ENCODE measurements at regions not wholly inside any gene's neighbourhood (a gene's known extent, or its start where the extent isn't known, plus 50 kb on each side); places are given as distances from the start of the nearest gene placed in this dataset.

- TF ChIP-seq, protein P1, sequence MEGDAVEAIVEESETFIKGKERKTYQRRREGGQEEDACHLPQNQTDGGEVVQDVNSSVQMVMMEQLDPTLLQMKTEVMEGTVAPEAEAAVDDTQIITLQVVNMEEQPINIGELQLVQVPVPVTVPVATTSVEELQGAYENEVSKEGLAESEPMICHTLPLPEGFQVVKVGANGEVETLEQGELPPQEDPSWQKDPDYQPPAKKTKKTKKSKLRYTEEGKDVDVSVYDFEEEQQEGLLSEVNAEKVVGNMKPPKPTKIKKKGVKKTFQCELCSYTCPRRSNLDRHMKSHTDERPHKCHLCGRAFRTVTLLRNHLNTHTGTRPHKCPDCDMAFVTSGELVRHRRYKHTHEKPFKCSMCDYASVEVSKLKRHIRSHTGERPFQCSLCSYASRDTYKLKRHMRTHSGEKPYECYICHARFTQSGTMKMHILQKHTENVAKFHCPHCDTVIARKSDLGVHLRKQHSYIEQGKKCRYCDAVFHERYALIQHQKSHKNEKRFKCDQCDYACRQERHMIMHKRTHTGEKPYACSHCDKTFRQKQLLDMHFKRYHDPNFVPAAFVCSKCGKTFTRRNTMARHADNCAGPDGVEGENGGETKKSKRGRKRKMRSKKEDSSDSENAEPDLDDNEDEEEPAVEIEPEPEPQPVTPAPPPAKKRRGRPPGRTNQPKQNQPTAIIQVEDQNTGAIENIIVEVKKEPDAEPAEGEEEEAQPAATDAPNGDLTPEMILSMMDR (IDR thresholded peaks at IDR 0.05; ENCODE audit: extremely low read depth in 1 of 2, insufficient read depth in 1 of 2, low read depth in 1 of 2, low read length in 2 of 2): no peak
- TF ChIP-seq EZH2 (IDR thresholded peaks at IDR 0.05; ENCODE audit: borderline replicate concordance, low read depth, low read length, severe bottlenecking): no peak
- no peak for TF ChIP-seq POLR2A (IDR thresholded peaks at IDR 0.05; ENCODE audit: low read depth, low read length)
- TF ChIP-seq POLR2AphosphoS5 (IDR thresholded peaks at IDR 0.05; ENCODE audit: insufficient read depth, low read depth, low read length): no peak
- TF ChIP-seq MYC (IDR thresholded peaks at IDR 0.05; ENCODE audit: low read depth, low read length): no peak
- TF ChIP-seq JUN (IDR thresholded peaks at IDR 0.05; ENCODE audit: borderline replicate concordance, insufficient read depth, insufficient read length, low read depth): no peak
- no peak for TF ChIP-seq GATA2 (IDR thresholded peaks at IDR 0.05; ENCODE audit: insufficient read depth, insufficient read length, low read depth, low read length)
- TF ChIP-seq, protein P2, sequence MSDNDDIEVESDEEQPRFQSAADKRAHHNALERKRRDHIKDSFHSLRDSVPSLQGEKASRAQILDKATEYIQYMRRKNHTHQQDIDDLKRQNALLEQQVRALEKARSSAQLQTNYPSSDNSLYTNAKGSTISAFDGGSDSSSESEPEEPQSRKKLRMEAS (IDR thresholded peaks at IDR 0.05; ENCODE audit: insufficient read depth, insufficient read length): no peak
- no peak for TF ChIP-seq FOS (IDR thresholded peaks at IDR 0.05; ENCODE audit: borderline replicate concordance, insufficient read depth, low read length)
These were observed 154.7 kb upstream of the ETAA1 start for GRCh38 chr2:67242456-67242855.

Measured in endothelial cell of umbilical vein (primary cell).